HG03469 (cell line): ENCODE measurements at regions not wholly inside any gene's neighbourhood (a gene's known extent, or its start where the extent isn't known, plus 50 kb on each side); places are given as distances from the start of the nearest gene placed in this dataset.

Experiments used
- ATAC-seq: cut with Tn5 transposase; IDR thresholded peaks from one replicate; pipeline ENCODE4 v1.9.1; 2021; ENCODE audit warnings: mild to moderate bottlenecking, moderate library complexity, moderate number of reproducible peaks; ENCODE audit not compliant: unreplicated experiment

DNA sequence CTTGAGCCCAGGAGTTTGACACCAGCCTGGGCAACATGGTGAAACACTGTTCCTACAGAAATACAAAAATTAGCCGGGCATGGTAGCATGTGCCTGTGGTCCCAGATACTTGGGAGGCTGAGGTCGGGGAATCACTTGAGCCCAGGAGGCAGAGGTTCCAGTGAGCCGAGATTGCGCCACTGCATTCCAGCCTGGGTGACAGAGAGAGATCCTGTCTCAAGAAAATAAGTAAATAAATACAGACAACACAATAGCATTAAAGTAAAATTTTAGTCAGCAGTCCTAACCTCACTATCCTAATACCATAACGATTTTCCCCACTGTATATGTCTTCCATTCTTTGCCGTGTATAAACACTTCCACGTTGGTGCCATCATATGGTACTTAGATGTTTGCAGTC lies 83.0 kb upstream of the MBOAT2 start:
- no peak for ATAC-seq

DNA sequence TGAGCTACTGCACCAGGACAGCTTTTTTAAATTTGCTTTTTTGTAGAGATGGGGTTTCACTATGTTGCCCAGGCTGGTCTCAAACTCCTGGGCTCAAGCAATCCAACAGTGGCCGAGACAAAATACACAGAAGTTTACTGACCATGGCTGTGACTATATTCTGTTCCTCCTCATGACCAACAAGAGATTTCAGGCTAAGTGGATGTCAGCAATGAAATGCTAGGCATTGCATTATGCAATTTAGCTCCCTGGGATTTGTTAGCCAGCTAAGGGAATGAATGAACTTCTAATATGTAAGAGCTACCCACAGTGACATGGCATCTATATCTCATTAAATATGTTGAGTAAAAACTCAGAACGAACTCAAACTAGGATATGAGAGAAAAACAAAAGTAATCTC lies 81.9 kb upstream of the MBOAT2 start:
- no peak for ATAC-seq

DNA sequence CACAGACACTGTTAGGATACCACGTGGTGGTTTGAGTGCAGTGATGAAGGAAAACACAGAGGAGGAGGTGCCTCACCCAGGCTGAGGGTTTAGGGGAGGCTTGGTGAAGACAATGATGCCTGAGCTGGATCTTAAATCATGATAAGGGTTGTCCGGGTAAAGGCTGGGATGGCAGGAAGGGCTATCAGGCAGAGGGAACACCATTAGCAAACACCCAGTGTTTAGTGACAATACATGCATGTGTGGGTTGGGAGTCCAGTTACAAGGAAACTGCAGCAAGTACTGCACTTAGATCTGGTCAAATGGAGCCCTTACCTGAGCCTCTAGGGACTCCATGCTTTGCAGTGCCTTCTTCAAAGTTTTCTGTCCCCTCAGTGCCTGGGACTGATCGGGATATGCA lies 79.8 kb upstream of the MBOAT2 start:
- no peak for ATAC-seq

DNA sequence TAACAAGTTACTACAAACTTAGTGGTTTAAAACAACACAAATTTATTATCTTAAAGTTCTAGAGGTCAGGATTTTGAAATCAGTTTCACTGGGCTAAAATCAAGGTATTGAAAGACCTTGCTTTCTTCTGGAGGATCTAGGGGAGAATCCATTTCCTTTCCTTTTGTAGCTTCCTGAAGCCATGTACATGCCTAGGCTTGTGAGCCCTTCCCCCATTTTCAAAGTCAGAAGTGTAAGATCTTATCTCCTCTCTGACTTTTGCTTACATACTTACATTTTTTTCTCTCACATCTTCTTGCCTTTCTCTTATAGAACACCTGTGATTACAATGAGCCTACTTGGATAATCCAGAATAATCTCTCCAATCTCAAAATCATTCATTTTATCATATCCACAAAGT lies 78.7 kb upstream of the MBOAT2 start:
- no peak for ATAC-seq

DNA sequence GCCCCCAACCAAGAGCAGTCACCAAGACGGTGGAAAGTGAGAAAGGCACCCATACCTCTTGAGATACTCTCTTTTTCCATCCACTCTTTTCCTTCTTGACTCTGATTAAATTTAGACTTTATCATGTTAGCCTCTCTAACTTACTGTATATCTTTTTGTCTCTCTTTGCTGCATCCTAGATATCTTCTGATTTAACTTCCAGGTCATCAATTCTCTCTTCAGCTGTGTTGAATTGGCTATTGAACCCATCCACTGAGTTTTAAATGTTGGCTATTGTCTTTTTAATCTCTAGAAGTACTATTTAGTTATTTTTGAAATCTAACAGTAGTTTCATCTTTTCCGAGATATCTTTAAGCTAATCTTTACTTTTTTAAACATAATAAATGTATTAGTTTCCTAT lies 78.3 kb upstream of the MBOAT2 start:
- ATAC-seq, result no peak

DNA sequence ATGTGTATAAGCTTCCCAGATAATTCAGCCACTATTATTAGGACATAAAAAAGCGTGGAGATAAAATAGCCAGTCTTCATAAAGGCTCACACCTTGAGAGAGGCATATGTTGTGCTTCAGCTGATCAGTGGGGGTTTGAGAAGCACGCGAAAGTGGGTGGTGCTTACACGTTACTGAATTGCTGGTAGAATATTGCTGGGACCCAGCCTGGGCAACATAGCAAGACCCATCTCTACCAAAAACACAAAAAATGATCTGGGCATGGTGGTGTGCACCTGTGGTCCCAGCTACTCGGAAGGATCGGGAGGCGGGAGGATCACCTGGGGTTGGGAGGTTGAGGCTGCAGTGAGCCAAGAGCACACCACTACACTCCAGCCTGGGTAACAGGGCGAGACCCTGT lies 74.9 kb upstream of the MBOAT2 start:
- no peak for ATAC-seq

DNA sequence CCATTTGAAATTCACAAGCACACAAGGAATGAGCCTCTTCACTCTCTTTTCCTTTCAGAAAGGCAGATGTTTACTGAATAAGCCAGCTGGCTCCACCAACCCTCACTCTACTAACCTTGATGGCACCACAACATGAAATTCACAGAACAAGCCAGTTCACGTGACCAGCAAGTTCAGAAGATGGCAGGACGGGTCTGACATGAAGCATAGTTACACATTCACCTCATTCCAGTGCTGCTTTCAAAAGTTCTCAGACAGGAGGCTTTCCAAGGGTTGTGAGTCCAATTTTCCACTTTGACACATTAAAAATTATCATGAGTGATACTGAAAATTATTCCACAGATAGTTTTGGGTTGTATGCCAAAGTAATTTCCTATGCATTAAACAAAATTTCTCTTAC lies 74.2 kb upstream of the MBOAT2 start:
- no peak for ATAC-seq

DNA sequence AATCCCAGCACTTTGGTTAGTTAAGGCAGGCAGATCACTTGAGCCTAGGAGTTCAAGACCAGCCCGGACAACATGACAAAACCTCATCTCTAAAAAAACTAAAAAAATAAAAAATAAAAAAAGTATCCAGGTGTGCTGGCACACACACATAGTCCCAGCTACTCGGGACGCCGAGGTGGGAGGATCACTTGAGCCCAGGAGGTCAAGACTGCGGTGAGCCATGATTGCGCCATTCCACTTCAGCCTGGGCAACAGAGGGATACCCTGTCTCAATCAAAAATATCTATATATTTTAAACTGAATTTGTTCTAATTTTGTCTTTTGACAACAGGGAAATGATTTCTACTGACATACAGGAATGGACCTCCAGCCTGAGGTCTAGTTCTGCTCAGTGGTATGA lies 73.3 kb upstream of the MBOAT2 start:
- ATAC-seq, result no peak

DNA sequence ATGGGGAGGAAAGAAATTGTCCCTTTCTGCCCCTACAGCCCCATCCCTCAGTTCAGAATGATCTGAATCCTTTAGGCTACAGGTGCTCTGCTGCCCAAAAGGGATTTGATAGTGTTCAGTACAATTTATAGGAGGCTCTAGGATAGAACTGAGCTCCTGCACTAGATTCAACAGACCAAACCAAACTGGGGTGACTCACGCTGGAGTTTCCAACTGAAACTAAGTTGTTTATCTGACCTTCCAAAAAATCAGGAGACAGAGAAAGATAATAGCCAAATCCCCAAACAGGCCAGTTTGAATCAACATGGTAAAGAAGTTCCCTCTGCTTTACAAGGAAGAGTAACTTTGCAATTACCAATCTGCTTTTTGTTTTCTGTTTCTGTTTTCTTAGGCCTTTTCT lies 72.7 kb upstream of the MBOAT2 start:
- no peak for ATAC-seq

DNA sequence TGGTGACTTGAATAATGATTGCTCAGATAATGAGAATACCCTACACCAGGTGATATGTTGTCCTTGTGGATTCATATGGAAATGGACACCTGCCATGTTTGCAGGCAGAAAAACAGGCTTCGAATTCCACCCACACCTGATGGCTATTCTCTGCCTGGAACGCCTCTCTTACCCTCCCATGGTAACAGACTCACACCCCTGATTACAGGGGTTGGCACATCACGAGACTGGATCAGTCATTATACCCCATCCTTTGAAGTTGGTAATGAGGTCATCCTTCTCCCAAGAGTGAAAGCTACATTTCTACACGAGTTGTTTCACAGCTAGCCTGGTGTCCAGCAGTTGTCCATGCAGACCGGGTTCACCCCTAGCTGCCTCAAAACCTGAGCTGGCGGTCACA lies 71.4 kb upstream of the MBOAT2 start:
- ATAC-seq, result no peak

DNA sequence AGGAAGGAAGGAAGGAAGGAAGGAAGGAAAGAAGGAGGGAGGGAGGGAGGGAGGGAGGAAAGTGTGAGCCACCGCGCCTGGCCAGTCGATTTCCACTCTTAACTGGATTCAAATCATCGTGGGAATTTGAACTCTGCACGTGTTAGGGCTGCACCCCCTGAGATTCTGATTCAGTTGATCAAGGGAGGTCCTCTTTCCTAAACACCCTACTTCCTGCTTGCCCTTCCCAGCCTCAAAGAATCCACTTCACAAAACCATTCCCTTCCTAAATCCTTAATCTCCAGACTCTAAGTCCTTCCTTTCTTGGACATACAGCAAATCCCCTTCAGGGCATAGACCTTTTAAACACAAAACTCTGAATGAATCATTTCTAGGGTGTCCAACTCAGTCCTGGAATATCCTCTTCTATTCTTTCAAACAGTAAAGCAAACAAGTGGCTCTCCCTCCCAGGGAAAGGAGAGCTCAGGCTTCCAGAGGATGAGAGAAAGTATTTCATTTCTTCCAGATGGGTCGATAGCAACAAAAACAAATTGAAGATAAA lies 68.2 kb upstream of the MBOAT2 start:
- no peak for ATAC-seq

DNA sequence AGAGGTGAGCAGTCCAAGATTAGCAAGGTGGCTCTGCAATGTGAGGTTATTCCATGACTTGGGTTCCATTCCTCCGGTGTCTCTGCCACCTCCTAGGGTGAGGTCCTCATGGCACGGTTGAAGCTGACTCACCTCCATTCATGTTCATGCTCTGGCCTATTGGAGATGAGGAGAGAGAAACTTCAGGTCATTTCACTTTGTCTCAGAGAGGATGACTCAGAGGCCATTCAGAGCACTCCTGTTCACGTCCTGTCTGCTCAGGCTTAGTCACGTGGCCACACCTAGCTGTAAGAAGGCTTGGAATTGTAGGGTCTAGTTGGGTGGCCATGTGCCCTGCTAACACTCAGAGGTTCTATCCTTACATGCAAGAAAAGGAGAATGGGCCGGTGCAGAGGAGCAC lies 67.5 kb upstream of the MBOAT2 start:
- ATAC-seq, result no peak

DNA sequence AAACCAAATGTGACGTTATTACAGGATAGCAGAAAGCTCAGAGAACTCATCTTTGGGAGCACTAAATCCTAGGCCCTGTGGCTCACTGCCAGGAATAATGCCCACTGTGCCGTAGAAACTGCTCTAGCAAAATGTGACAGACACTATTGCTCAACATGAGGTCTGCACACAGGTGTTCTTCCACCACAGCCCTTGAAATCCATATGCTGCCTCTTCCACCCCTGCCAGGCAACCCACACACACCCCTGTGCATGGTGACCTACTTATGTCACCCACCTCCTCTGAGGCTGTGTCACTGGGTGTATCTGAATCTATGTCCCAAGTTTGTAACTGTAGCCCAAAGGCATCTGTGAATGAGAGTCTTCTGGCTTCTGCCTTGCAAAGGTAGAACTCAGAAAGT lies 66.1 kb upstream of the MBOAT2 start:
- no peak for ATAC-seq

DNA sequence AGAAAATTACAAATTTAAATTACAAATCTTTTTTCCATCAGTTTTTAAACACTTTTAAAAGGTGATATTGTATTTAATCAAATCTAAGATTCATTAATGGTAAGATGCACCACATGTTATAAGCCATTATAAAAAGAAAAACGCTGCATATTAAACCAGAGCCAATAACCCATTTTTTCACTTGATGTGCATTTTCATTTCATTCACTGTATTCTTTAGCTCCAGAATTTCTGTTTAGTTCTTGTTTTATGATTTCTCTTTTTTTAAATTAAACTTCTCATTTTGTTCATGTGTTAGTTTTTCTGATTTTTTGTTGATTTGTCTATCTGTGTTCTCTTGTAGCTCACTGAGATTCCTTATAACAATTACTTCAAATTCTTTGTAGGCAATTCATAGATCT lies 62.4 kb upstream of the MBOAT2 start:
- ATAC-seq, result no peak

DNA sequence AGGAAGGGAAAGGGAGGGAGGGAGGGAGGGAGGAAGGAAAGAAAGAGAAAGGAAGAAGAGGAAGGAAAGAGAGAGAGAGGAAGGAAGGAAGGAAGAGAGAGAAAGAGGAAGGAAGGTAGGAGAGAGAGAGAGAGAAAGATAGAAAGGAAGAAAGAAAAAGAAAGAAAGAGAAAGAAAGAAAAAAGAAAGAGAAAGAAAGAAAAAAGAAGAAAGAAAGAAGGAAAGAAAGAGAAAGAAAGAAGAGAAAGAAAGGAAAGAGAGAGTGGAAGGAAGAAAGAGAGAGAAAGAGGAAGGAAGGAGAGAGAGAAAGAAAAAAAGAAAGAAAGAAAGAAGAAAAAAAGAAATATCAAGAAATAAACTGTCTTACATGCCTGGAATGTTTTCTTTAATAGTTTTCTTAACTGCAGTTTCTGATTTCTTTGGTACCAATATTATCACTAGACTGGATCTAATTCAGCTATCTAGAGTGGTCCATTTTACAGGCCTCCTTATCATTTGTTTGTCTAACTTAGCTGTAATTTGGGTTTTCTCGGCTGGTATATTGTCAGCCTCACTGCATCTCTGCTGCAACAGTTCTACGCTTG lies 59.6 kb upstream of the MBOAT2 start:
- no peak for ATAC-seq

DNA sequence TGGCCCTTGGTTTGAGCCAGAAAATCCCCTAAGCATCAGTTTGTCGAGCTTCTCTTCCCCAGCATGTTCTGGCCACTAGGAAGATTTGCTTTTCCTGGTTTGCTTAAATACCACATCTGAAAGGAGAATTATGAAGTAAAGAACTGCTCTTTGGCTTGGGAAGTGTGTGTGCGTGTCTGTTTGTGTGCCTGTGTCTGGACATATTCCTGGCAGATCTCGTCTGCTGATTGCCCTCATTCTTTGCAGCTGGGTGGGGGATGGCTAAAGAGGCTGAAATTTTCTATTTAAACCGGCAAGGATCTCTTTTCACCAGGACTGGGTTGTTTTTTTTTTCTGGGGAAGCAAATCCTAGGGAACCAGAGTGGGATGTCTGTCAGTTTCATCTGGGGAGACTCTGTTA lies 57.3 kb upstream of the MBOAT2 start:
- no peak for ATAC-seq

DNA sequence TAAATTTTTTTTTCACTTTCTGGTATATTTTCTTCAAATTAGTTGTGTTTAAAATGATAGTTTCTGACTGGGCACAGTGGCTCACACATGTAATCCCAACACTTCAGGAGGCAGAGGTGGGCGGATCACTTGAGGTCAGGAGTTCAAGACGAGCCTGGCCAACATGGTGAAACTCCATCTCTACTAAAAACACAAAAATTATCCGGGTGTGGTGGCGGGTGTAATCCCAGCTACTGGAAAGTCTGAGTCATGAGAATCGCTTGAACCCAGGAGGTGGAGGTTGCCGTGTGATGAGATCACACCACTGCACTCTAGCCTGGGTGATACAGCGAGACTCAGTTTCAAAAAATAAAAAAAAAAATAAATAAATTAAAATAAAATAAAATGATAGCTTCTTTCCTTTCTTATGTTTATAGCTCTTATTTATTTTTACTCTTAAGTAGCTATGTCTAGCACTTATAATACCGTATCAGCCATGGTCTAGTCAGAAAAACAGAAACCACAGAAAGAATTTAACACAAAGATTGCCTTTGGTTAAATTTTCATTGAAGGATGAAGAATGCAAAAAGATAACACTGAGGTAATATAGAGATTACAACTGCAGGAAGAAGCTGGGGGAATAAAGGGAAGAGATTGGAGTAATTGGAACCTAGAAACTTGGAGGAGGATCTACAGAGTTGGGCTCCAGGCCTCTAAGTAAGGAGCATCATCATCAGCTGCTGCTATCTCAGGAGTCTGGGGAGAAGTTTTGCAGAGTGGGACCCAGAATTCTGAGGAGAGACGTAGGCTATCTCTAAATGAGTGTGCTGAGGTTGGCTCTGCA lies 54.7 kb upstream of the MBOAT2 start:
- no peak for ATAC-seq

DNA sequence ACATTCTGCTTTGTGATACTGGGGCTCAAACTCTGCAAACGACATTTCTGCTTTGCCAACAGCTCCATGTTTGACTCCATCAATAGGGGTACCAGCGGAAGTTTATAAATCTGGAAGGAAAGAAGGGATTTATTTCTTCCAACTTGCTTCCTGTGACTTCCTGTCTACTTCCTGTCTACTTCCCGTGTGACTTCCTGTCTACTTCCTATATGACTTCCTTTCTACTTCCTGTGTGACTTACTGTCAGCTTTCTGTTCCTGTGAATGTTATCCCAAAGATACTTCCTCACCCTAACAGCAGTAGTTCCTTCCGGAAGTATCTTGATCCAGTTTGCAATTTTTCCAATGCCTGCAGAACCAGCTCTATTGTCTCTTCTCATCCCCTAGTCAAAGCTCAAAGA lies 52.0 kb upstream of the MBOAT2 start:
- no peak for ATAC-seq

DNA sequence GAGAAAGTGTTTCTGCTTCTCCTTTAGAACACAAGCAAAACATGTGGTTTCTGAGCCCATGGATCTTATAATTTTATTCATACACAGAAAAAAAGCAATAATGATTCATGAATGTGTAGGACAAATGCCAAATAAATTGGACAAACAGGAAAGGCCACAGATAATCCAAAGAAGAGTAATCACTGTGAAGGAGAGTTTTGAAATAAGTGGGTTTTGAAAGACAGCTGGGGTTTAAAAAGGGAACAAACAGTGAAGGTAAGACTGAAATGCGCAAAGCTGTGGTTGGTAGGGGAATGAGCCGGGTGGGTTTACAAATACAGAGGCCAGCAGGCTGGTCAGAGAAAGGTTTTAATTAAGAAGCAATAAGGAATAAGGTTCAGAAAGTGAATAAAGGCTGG lies 50.0 kb upstream of the MBOAT2 start:
- ATAC-seq, result no peak
